Urinary bladder (tissue), 3 donors: ENCODE measurements at regions not wholly inside any gene's neighbourhood (a gene's known extent, or its start where the extent isn't known, plus 50 kb on each side); places are given as distances from the start of the nearest gene placed in this dataset.
"Not testable (repeated sequence)": the region's sequence is repeated elsewhere in the genome, so short reads cannot be mapped to it uniquely, and the experiment has no call there.

Experiments
- DNase-seq: peaks from one replicate; pipeline ENCODE4 v3.0.0-alpha.2; 2015; ENCODE audit errors: extremely low spot score
- H3K27ac ChIP-seq: one replicate; pipeline ENCODE4 v1.5.1; 2013; ENCODE audit warnings: low read depth, mild to moderate bottlenecking, moderate library complexity
- H3K36me3 ChIP-seq: one replicate; pipeline ENCODE4 v1.6.1; 2013; ENCODE audit warnings: mild to moderate bottlenecking, moderate library complexity; ENCODE audit not compliant: insufficient read depth
- H3K4me1 ChIP-seq: one replicate; pipeline ENCODE4 v1.6.1; 2013; ENCODE audit warnings: mild to moderate bottlenecking, moderate library complexity; ENCODE audit not compliant: insufficient read depth
- H3K4me3 ChIP-seq: one replicate; pipeline ENCODE4 v1.5.1; 2013; ENCODE audit warnings: low read depth, low read length
- WGBS: extraction: QIAGEN DNeasy Blood & Tissue Kit; methylation state at CpG from one replicate; pipeline ENCODE4 v1.1.7; 2013; 5-methylcytosine and 5-hydroxymethylcytosine counted together
- donor health status: healthy with polysubstance abuse.
- donor health status: healthy.

GRCh38 chr4:126364311-126364911 is 1049.7 kb downstream of the FAT4 start:
- Histone ChIP-seq H3K36me3 (no peaks in the 10 kb centered on the region), H3K27ac (no peak overlapping the region), H3K4me1 (no peaks in the 10 kb centered on the region), H3K4me3 (no peak overlapping the region)
- DNase-seq = no peak
- WGBS = 37% methylated on average over 1 of the region's 1 CpG

DNA sequence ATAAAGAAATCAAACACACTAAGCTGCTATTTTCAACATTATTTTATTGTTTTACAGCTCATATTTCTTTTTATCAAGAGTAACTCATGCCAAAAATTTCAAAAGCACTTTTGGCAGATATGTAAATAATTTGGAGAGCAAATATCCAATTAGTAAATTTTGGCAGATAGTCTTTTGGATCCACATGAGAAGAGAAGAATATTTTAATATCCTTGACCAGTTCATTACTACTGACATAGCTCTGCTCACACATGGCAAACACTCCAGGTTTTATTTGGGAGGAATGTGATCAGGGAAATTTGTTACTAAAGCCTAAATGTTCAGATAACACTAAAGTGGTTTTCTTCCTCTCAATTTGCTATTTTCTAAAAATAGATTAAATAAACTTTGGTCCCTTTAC is 1054.3 kb downstream of the FAT4 start:
- DNase-seq = no peak
- no peak overlapping the region for H3K4me3 ChIP-seq
- no peaks in the 10 kb centered on the region for H3K4me1 ChIP-seq
- H3K36me3 ChIP-seq = no peaks in the 10 kb centered on the region
- no peak overlapping the region for H3K27ac ChIP-seq

DNA sequence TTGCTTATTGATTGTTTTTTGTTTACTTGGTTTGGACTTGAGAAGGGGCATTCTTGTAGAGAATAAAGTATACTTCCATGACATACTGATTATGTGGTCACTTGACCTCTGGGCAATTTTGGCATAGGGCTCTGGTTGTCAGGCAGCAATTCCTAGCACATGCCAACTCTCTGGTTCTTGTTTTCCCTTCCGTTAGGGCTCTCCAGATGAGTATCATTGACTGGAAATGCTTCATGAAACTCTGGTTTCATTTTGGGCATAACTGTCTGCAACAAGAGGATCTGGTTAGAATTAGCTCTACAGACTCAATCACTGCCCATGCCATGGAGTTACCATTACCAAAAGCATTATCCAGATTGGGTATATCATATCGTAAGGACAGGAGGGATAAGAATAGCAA is 1057.9 kb downstream of the FAT4 start:
- 91% methylated on average over 2 of the region's 2 CpGs for WGBS
- no peaks in the 10 kb centered on the region for H3K36me3 ChIP-seq
- no peak overlapping the region for H3K4me3 ChIP-seq
- peaks cover 2% of the 10 kb centered on the region for H3K4me1 ChIP-seq
- no peak for DNase-seq
- no peak overlapping the region for H3K27ac ChIP-seq

- H3K36me3 ChIP-seq = no peaks in the 10 kb centered on the region
- H3K4me3 ChIP-seq = no peak overlapping the region
- H3K27ac ChIP-seq = no peak overlapping the region
- whole genome bisulfite sequencing = 26% methylated on average over 2 of the region's 2 CpGs
- H3K4me1 ChIP-seq = peaks cover 2% of the 10 kb centered on the region
- DNase-seq = no peak
Observed at GRCh38 chr4:126375462-126376054, 1060.8 kb downstream of the FAT4 start.

GRCh38 chr4:126385954-126386353 is 1071.2 kb downstream of the FAT4 start:
- Histone ChIP-seq H3K27ac (no peak overlapping the region), H3K4me1 (no peaks in the 10 kb centered on the region), H3K36me3 (no peaks in the 10 kb centered on the region), H3K4me3 (no peak overlapping the region)
- DNase-seq = no peak

DNA sequence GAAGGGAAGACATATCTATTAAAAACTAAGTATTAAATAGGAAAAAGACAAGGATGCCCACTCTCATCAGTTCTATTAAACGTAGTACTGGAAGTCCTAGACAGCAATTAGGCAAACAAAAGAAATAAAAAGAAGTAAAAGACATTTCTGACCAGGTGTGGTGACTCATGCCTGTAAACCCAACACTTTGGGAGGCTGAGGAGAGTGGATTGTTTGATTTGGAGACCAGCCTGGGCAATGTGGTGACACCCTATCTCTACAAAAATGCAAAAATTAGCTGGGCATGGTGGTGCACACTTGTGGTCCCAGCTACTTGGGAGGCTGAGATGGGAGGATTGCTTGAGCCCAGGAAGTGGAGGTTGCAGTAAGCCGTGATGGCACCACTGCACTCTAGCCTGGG is 1071.8 kb downstream of the FAT4 start:
- no peak for DNase-seq

DNA sequence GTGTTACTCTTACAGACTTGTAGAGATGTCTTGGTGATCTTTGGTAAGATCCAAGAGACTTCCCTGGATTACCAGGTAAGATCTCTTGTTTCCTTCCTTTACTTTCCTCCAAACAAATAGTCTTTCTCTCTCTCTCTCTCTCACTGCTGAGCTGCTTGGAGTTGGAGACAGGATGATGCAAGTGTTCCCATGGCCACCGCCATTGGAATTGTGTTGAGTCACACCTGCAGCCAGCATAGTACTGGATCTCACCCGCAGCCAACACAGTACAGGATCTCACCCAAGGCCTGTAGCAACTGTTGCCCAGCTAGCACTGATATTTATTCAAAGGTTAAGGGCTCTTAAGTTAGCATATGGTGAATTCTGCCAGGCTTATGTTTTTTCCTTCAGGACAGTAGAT is 1080.9 kb downstream of the FAT4 start:
- Histone ChIP-seq H3K36me3 (no peaks in the 10 kb centered on the region), H3K4me1 (no peaks in the 10 kb centered on the region), H3K27ac (no peak overlapping the region), H3K4me3 (no peak overlapping the region)
- DNase-seq = no peak
- 93% methylated on average over 2 of the region's 2 CpGs for WGBS

More for the DNA sequence above, 1071.8 kb downstream of the FAT4 start:
- Histone ChIP-seq H3K36me3 (no peaks in the 10 kb centered on the region), H3K4me1 (no peaks in the 10 kb centered on the region), H3K27ac (no peak overlapping the region), H3K4me3 (no peak overlapping the region)
- WGBS = 93% methylated on average over 2 of the region's 2 CpGs

DNA sequence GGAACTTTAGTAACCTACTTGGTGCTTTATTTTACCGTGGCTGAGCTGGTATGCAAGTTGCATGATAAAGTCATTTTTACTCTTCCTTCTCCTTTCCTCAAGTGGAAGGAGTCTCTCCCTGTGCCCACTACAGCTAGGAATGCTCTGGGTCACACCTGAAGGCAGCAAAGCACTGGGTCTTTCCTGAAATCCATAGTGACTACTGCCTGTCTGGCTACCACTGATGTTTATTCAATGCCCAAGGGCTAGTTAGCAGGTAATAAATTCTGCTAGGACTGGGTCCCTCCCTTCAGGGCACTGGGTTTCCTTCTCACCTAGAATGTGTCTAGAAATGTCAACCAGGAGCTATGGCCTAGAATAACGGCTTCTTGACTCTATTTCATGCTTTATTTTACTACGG is 1081.4 kb downstream of the FAT4 start:
- Histone ChIP-seq H3K4me1 (no peaks in the 10 kb centered on the region), H3K27ac (no peak overlapping the region), H3K36me3 (no peaks in the 10 kb centered on the region), H3K4me3 (no peak overlapping the region)
- no peak for DNase-seq
- 95% methylated on average over 3 of the region's 3 CpGs for WGBS

- Histone ChIP-seq H3K36me3 (no peaks in the 10 kb centered on the region), H3K27ac (no peak overlapping the region), H3K4me1 (no peaks in the 10 kb centered on the region), H3K4me3 (no peak overlapping the region)
- WGBS = 100% methylated on average over 1 of the region's 1 CpG
- DNase-seq = no peak
Observed at GRCh38 chr4:126396703-126397102, 1081.9 kb downstream of the FAT4 start.

DNA sequence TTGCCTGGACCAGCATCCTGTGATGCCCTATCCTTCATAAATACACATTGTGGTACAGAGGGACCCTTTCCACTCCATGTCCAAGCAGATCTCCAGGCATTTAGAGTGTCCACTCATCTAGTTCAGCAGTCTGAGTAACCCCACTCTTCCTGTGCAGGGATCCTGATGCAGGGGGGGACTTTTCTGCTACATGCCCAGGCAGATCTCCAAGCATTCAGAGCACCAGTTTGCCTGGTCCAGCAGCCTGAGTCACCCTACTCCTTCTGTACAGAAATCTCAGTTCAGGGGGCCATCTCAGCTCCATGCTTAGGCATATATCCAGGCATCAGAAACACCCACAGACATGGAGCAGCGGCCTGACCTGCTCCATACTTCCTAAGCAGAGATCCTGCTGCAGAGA is 1089.8 kb downstream of the FAT4 start:
- WGBS = 90% methylated on average over 1 of the region's 1 CpG

GRCh38 chr4:126405369-126405982 is 1090.7 kb downstream of the FAT4 start:
- Histone ChIP-seq H3K36me3 (no peaks in the 10 kb centered on the region), H3K27ac (no peak overlapping the region), H3K4me1 (no peaks in the 10 kb centered on the region), H3K4me3 (no peak overlapping the region)
- 73% methylated on average over 2 of the region's 2 CpGs for WGBS
- DNase-seq = no peak

More for the DNA sequence above, 1089.8 kb downstream of the FAT4 start:
- no peak for DNase-seq
- Histone ChIP-seq H3K27ac (no peak overlapping the region), H3K4me3 (no peak overlapping the region), H3K4me1 (no peaks in the 10 kb centered on the region), H3K36me3 (no peaks in the 10 kb centered on the region)

DNA sequence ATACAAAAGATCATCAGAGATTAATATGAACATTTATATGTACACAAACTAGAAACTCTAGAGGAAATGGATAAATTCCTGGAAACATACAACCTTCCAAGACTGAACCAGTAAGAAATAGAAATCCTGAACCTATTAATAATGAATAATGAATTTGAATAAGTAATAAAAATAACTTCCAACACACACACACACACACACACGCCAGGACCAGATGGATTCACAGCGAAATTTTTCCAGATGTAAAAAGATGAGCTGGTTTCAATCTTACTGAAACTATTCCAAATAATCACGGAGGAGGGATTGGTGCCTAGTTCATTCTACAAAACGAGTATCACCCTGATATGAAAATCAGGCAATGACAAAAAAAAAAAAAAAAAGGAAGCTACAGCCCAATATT is 1095.0 kb downstream of the FAT4 start:
- no peak for DNase-seq
- H3K36me3 ChIP-seq = no peaks in the 10 kb centered on the region
- H3K4me3 ChIP-seq = no peak overlapping the region
- no peak overlapping the region for H3K27ac ChIP-seq
- no peaks in the 10 kb centered on the region for H3K4me1 ChIP-seq
- WGBS = 79% methylated on average over 4 of the region's 4 CpGs

DNA sequence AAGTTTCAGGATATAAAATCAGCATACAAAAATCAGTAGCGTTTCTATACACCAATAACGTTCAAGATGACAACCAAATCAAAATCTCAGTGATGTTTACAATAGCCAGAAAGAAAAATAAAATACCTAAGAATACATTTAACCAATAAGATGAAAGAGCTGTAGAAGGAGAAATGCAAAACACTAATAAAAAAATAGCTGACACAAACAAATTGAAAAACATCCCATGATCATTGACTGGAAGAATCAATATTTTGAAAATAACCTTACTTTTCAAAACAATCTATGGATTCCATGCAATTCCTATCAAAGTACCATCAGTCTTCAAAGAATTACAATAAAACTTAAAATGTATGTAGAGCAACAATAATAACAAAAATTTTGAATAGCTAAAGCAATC is 1096.3 kb downstream of the FAT4 start:
- no peak for DNase-seq
- no peak overlapping the region for H3K27ac ChIP-seq
- 91% methylated on average over 2 of the region's 2 CpGs for WGBS
- H3K4me1 ChIP-seq = no peaks in the 10 kb centered on the region
- no peak overlapping the region for H3K4me3 ChIP-seq
- H3K36me3 ChIP-seq = no peaks in the 10 kb centered on the region

- not testable (repeated sequence) for DNase-seq, H3K27ac ChIP-seq, H3K36me3 ChIP-seq, H3K4me1 ChIP-seq, H3K4me3 ChIP-seq
- 100% methylated on average over 1 of the region's 1 CpG for WGBS
Observed at GRCh38 chr4:126412310-126412709, 1097.6 kb downstream of the FAT4 start.
